ENCODE measurements at regions not wholly inside any gene's neighbourhood (a gene's known extent, or its start where the extent isn't known, plus 50 kb on each side); places are given as distances from the start of the nearest gene placed in this dataset.

DNA sequence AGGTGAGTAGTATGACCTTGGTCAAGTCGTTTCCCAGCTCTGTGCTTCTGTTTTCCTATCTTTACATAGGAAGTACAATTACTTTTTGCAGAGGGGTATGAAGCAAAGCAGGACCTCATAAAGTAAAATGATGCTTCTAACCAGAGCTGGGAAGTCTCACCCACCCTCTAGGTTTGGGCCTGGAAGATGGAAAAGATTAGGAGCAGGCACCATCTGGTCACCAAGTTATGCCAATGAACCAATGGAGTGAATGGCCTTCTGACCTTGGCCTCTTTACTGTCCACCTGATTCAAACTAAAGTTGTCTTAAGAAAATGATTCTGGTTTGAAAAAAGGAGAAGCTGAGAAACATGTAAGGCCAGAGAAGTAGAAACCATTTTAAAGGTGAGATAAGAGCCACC is 68.9 kb upstream of the CTNNBL1 start:
- H3K4me3 ChIP-seq (ENCODE audit: low read depth in 1 of 2, low read length in 1 of 2) = no peak overlapping the region
- no peaks in the 10 kb centered on the region for H3K9me3 ChIP-seq
- TF ChIP-seq, protein P1, sequence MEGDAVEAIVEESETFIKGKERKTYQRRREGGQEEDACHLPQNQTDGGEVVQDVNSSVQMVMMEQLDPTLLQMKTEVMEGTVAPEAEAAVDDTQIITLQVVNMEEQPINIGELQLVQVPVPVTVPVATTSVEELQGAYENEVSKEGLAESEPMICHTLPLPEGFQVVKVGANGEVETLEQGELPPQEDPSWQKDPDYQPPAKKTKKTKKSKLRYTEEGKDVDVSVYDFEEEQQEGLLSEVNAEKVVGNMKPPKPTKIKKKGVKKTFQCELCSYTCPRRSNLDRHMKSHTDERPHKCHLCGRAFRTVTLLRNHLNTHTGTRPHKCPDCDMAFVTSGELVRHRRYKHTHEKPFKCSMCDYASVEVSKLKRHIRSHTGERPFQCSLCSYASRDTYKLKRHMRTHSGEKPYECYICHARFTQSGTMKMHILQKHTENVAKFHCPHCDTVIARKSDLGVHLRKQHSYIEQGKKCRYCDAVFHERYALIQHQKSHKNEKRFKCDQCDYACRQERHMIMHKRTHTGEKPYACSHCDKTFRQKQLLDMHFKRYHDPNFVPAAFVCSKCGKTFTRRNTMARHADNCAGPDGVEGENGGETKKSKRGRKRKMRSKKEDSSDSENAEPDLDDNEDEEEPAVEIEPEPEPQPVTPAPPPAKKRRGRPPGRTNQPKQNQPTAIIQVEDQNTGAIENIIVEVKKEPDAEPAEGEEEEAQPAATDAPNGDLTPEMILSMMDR (IDR thresholded peaks at IDR 0.05) = no peak
- no peaks in the 10 kb centered on the region for H3K4me1 ChIP-seq (ENCODE audit: control insufficient read depth in 1 of 2, insufficient read depth in 1 of 2, low read depth in 1 of 2, low read length in 1 of 2)
- no peaks in the 10 kb centered on the region for H3K36me3 ChIP-seq
- peaks cover 88% of the 10 kb centered on the region for H3K27me3 ChIP-seq
- H3K27ac ChIP-seq = no peak overlapping the region

DNA sequence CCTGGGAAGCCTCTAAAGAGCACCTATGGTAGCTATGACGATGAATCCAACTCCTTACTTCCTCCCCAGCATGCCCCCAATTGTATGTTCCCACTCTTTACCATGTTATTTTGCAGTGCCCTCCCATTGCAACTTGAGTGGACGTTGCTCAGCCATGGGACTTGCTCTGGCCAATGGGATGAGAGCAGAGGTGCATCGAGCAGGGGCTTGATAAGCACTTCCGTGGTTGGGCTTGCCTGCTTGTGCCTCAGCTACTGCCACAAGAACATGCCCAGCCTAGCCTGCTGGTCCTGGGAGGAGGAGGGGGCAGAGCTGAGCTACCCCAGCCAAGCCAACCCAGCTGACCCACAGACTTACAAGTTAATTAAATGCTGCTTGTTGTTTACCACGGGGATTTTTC is 71.1 kb upstream of the CTNNBL1 start:
- H3K9me3 ChIP-seq = no peaks in the 10 kb centered on the region
- peaks cover 85% of the 10 kb centered on the region for H3K27me3 ChIP-seq
- H3K27ac ChIP-seq = no peak overlapping the region
- no peaks in the 10 kb centered on the region for H3K36me3 ChIP-seq
- TF ChIP-seq, protein P1 (IDR thresholded peaks at IDR 0.05) = no peak
- no peak overlapping the region for H3K4me3 ChIP-seq (ENCODE audit: low read depth in 1 of 2, low read length in 1 of 2)
- no peaks in the 10 kb centered on the region for H3K4me1 ChIP-seq (ENCODE audit: control insufficient read depth in 1 of 2, insufficient read depth in 1 of 2, low read depth in 1 of 2, low read length in 1 of 2)

DNA sequence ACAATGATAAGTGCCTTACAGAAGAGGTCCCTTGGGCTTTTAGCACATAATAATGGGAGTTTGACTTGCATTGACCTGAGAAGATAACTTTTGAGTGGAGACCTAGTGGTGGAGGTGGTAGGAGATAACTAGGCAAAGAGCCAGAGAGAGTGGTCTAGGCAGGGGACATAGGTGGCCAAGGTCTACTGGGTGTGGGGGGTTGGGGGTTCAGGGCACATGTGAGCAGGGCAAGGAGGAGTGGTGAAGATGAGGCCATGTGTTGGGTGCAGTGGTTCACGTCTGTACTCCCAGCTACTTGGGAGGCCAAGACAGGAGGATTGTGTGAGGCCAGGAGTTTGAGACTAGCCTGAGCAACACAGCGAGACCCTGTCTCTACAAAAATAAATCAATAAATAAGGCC is 74.3 kb upstream of the CTNNBL1 start:
- Histone ChIP-seq H3K9me3 (no peaks in the 10 kb centered on the region), H3K4me3 (ENCODE audit: low read depth in 1 of 2, low read length in 1 of 2) (no peak overlapping the region), H3K4me1 (ENCODE audit: control insufficient read depth in 1 of 2, insufficient read depth in 1 of 2, low read depth in 1 of 2, low read length in 1 of 2) (no peaks in the 10 kb centered on the region), H3K27me3 (peaks cover 73% of the 10 kb centered on the region), H3K36me3 (no peaks in the 10 kb centered on the region), H3K27ac (no peak overlapping the region)
- TF ChIP-seq, protein P1 (IDR thresholded peaks at IDR 0.05) = no peak

DNA sequence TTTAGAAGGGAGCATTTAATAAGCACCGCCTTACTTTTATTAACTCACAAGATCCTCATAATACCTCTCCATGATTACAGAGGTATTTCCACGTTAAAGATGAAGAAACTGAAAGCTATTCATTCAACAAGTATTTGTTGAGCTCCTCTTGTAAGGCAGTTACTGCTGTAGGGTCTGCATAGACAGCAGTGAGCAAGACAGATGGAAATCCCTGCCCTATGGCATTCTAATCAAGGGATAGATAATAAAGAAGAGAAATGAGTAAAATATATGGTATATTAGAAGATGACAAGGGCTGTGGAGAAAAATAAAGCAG is 77.8 kb upstream of the CTNNBL1 start:
- Histone ChIP-seq H3K4me3 (ENCODE audit: low read depth in 1 of 2, low read length in 1 of 2) (no peak overlapping the region), H3K27me3 (peaks cover 48% of the 10 kb centered on the region)
- TF ChIP-seq, protein P1 (IDR thresholded peaks at IDR 0.05) = no peak

DNA sequence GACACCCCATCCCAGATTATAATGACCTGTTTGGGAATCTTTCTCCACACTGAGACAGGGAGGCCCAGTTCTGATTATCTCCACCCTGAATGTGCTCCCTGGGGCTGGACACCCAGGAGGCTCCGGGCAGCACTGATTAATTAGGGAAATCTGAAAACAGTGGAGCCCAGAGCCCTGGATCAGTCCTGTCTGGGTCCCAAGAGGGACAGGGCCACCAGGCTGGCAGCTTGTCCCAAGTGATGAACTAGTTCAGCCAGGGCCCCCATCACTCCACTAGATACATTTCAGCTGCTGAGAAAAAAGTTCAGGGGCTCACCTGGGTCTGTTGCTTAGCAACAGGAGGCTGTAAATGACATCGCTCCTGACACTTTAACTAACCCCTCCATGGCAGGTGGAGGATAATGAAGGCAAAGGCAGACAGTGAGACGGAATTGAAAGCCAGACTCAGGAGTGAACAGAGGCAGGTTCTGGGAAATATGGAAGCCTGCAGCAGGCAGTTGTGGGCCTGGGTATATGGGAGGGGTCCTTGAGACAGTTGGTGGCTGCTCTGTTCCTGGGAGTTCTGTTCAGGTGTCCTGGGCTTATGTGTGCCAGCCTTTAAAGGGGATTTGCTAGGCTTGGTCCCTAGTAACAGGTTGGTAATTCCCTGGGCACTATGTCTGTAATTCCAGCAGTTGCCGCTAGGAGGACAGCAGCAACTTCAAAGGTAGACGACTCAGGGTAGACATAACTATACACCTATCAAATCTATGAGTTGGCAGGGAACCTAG is 78.3 kb upstream of the CTNNBL1 start:
- Histone ChIP-seq H3K27ac (no peak overlapping the region), H3K4me1 (ENCODE audit: control insufficient read depth in 1 of 2, insufficient read depth in 1 of 2, low read depth in 1 of 2, low read length in 1 of 2) (no peaks in the 10 kb centered on the region), H3K4me3 (ENCODE audit: low read depth in 1 of 2, low read length in 1 of 2) (no peak overlapping the region), H3K9me3 (no peaks in the 10 kb centered on the region), H3K36me3 (no peaks in the 10 kb centered on the region), H3K27me3 (peaks cover 43% of the 10 kb centered on the region)
- TF ChIP-seq, protein P1 (IDR thresholded peaks at IDR 0.05) = peak; percentile 73

More for the DNA sequence above, 77.8 kb upstream of the CTNNBL1 start:
- H3K27ac ChIP-seq = no peak overlapping the region
- no peaks in the 10 kb centered on the region for H3K9me3 ChIP-seq
- H3K4me1 ChIP-seq (ENCODE audit: control insufficient read depth in 1 of 2, insufficient read depth in 1 of 2, low read depth in 1 of 2, low read length in 1 of 2) = no peaks in the 10 kb centered on the region
- no peaks in the 10 kb centered on the region for H3K36me3 ChIP-seq
